SK-N-SH treated with all-trans-retinoic acid at 6 μM for 48 hours (cell line): ENCODE measurements at regions not wholly inside any gene's neighbourhood (a gene's known extent, or its start where the extent isn't known, plus 50 kb on each side); places are given as distances from the start of the nearest gene placed in this dataset.

Experiments used
- ATAC-seq: fragments of 200-7000 bp; cut with Tn5 transposase; 3 replicates; pipeline ENCODE4 v1.9.1; 2020; ENCODE audit warnings: mild to moderate bottlenecking, moderate library complexity
- ARNTL ChIP-seq: fragments of 450-650 bp; formaldehyde crosslinking; IDR thresholded peaks from 2 replicates; pipeline ENCODE4 v1.5.0; 2020; ENCODE audit warnings: low read depth, mild to moderate bottlenecking, moderate library complexity, borderline replicate concordance
- BACH2 ChIP-seq: fragments of 250-450 bp; sonication (Bioruptor Pico); IDR thresholded peaks from 2 replicates; pipeline ENCODE4 v1.9.0; 2021; ENCODE audit warnings: mild to moderate bottlenecking, borderline replicate concordance
- CREB5 ChIP-seq: fragments of 250-450 bp; sonication (Bioruptor Pico); IDR thresholded peaks from 2 replicates; pipeline ENCODE4 v1.5.1; 2020; ENCODE audit warnings: low read depth, mild to moderate bottlenecking, moderate library complexity
- CSDC2 ChIP-seq: fragments of 250-450 bp; sonication (Bioruptor Pico); IDR thresholded peaks from 2 replicates; pipeline ENCODE4 v1.5.0; 2020; ENCODE audit warnings: mild to moderate bottlenecking, moderate library complexity
- GLIS3 ChIP-seq: fragments of 250-450 bp; sonication (Bioruptor Pico); IDR thresholded peaks from 2 replicates; pipeline ENCODE4 v1.5.0; 2020; ENCODE audit warnings: mild to moderate bottlenecking, moderate library complexity
- ISL1 ChIP-seq: fragments of 250-450 bp; sonication (Bioruptor Pico); IDR thresholded peaks from 2 replicates; pipeline ENCODE4 v2.1.2; 2022; ENCODE audit warnings: mild to moderate bottlenecking, moderate library complexity
- OSR1 ChIP-seq: fragments of 250-450 bp; sonication (Bioruptor Pico); IDR thresholded peaks from 2 replicates; pipeline ENCODE4 v1.8.0; 2022; ENCODE audit warnings: moderate library complexity, mild to moderate bottlenecking, inconsistent platforms
- PATZ1 ChIP-seq: fragments of 250-450 bp; sonication (Bioruptor Pico); IDR thresholded peaks from 2 replicates; pipeline ENCODE4 v1.8.0; 2020; ENCODE audit warnings: mild to moderate bottlenecking, moderate library complexity, borderline replicate concordance
- POU6F1 ChIP-seq: fragments of 250-450 bp; sonication (Bioruptor Pico); IDR thresholded peaks from 2 replicates; pipeline ENCODE4 v1.8.0; 2021; ENCODE audit warnings: low read depth, mild to moderate bottlenecking, moderate library complexity, borderline replicate concordance
- PPARA ChIP-seq: fragments of 250-450 bp; sonication (Bioruptor Pico); IDR thresholded peaks from 2 replicates; pipeline ENCODE4 v1.5.0; 2020; ENCODE audit warnings: mild to moderate bottlenecking, borderline replicate concordance
- RARB ChIP-seq: fragments of 250-450 bp; sonication (Bioruptor Pico); IDR thresholded peaks from 2 replicates; pipeline ENCODE4 v1.8.0; 2021; ENCODE audit warnings: mild to moderate bottlenecking, moderate library complexity
- SNAI2 ChIP-seq: fragments of 250-450 bp; sonication (Bioruptor Pico); IDR thresholded peaks from 2 replicates; pipeline ENCODE4 v1.5.0; 2020; ENCODE audit warnings: mild to moderate bottlenecking, moderate library complexity
- TCF4 ChIP-seq: fragments of 250-450 bp; sonication (Bioruptor Pico); IDR thresholded peaks from 2 replicates; pipeline ENCODE4 v1.8.0; 2021; ENCODE audit warnings: mild to moderate bottlenecking, moderate library complexity, borderline replicate concordance
- TOX ChIP-seq: fragments of 250-450 bp; sonication (Bioruptor Pico); IDR thresholded peaks from 2 replicates; pipeline ENCODE4 v1.8.0; 2021; ENCODE audit warnings: mild to moderate bottlenecking, moderate library complexity, borderline replicate concordance
- TSHZ2 ChIP-seq: fragments of 250-450 bp; sonication (Bioruptor Pico); IDR thresholded peaks from 2 replicates; pipeline ENCODE4 v1.5.0; 2020; ENCODE audit warnings: mild to moderate bottlenecking, moderate library complexity
- ZC3H10 ChIP-seq: fragments of 250-450 bp; sonication (Bioruptor Pico); IDR thresholded peaks from 2 replicates; pipeline ENCODE4 v1.5.1; 2021; ENCODE audit warnings: mild to moderate bottlenecking, moderate library complexity
- ZFP3 ChIP-seq: fragments of 250-450 bp; sonication (Bioruptor Pico); IDR thresholded peaks from 2 replicates; pipeline ENCODE4 v1.5.0; 2020; ENCODE audit warnings: mild to moderate bottlenecking, moderate library complexity
- ZFP30 ChIP-seq: fragments of 450-650 bp; formaldehyde crosslinking; IDR thresholded peaks from 2 replicates; pipeline ENCODE4 v1.5.0; 2022; ENCODE audit warnings: mild to moderate bottlenecking, moderate library complexity
- ZNF565 ChIP-seq: fragments of 450-650 bp; formaldehyde crosslinking; conservative IDR thresholded peaks from 2 replicates; pipeline ENCODE4 v1.5.0; 2020; ENCODE audit warnings: low read depth, mild to moderate bottlenecking, moderate library complexity
- ZNF70 ChIP-seq: fragments of 450-650 bp; formaldehyde crosslinking; IDR thresholded peaks from 2 replicates; pipeline ENCODE4 v1.5.0; 2020; ENCODE audit warnings: mild to moderate bottlenecking, moderate library complexity
- ZNF8 ChIP-seq: fragments of 450-650 bp; formaldehyde crosslinking; IDR thresholded peaks from 2 replicates; pipeline ENCODE4 v1.5.0; 2020; ENCODE audit warnings: mild to moderate bottlenecking, moderate library complexity

- no peak for TF ChIP-seq POU6F1 (CRISPR knock-in tag)
- TF ChIP-seq ZFP3 (CRISPR knock-in tag) = no peak
- no peak for TF ChIP-seq TOX
- TF ChIP-seq ARNTL = no peak
- ATAC-seq = no peak
Measured at GRCh38 chr1:14320986-14321385, 277.5 kb upstream of the KAZN start.

GRCh38 chr1:14321422-14321821 is 277.1 kb upstream of the KAZN start:
- no peak for TF ChIP-seq PPARA (CRISPR knock-in tag)
- no peak for TF ChIP-seq ZFP30 (CRISPR knock-in tag)
- no peak for TF ChIP-seq RARB (CRISPR knock-in tag)
- no peak for TF ChIP-seq PATZ1 (CRISPR knock-in tag)
- TF ChIP-seq ZNF70 = no peak
- no peak for TF ChIP-seq ARNTL
- no peak for TF ChIP-seq TCF4 (CRISPR knock-in tag)
- TF ChIP-seq CSDC2 = no peak
- no peak for TF ChIP-seq ZNF8
- TF ChIP-seq TOX = no peak
- ATAC-seq = no peak

- ATAC-seq = no peak
- no peak for TF ChIP-seq TSHZ2 (CRISPR knock-in tag)
- TF ChIP-seq SNAI2 (CRISPR knock-in tag) = no peak
- TF ChIP-seq TCF4 (CRISPR knock-in tag) = no peak
Measured at GRCh38 chr1:14323568-14324247, 274.8 kb upstream of the KAZN start.

- TF ChIP-seq TCF4 (CRISPR knock-in tag) (no peak), ZNF565 (CRISPR knock-in tag) (no peak), PPARA (CRISPR knock-in tag) (no peak)
- TF ChIP-seq, all 23 proteins: peak for 0
- no peak for ATAC-seq
Measured at GRCh38 chr1:14324248-14324630, 274.2 kb upstream of the KAZN start.

- no peak for TF ChIP-seq TOX
- no peak for TF ChIP-seq ZC3H10 (CRISPR knock-in tag)
- TF ChIP-seq OSR1 = no peak
- TF ChIP-seq ISL1 = no peak
- no peak for TF ChIP-seq ZFP30 (CRISPR knock-in tag)
- TF ChIP-seq CREB5 = no peak
- TF ChIP-seq ZNF565 (CRISPR knock-in tag) = no peak
- TF ChIP-seq BACH2 (CRISPR knock-in tag) = no peak
- TF ChIP-seq GLIS3 (CRISPR knock-in tag) = no peak
- no peak for TF ChIP-seq ZNF8
- TF ChIP-seq RARB (CRISPR knock-in tag) = no peak
- no peak for TF ChIP-seq TCF4 (CRISPR knock-in tag)
- TF ChIP-seq POU6F1 (CRISPR knock-in tag) = no peak
- no peak for TF ChIP-seq CSDC2
- no peak for TF ChIP-seq ZNF70
- no peak for TF ChIP-seq SNAI2 (CRISPR knock-in tag)
- ATAC-seq = no peak
Measured at GRCh38 chr1:14326857-14327256, 271.6 kb upstream of the KAZN start.
